ENCODE measurements at regions not wholly inside any gene's neighbourhood (a gene's known extent, or its start where the extent isn't known, plus 50 kb on each side); places are given as distances from the start of the nearest gene placed in this dataset.

DNA sequence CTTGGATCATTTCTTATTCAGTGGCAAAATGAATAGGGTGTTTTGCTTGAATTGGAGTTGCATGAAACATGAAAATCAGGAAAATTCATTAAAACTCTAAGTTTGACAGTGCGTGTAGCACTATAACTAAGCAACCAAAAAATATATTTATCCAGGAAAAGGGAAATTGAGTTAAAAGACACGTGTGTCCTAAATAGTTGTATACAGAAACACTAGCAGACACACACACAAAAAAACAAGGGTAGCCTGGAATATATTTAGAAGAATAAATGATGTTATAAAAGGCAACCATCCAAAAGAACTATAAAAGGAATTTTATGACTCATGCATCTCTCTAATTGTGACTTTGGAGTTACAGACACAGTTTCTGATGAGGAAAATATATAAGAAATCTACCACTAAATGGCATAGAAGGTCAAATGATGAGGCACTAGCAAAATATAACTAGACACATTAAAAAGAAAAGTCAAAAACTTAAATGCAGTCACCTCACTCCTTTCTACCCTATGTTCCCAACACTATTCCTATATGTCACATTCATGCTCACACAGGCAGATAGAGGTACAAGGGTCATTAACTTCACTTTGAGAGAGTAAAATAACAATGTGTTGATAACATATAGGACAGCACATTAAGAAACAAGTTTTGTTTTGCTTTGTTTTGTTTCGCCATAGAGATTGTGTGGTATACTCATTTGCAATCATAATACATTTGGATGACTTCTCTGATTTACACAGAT is 793.6 kb upstream of the INTU start:
- TF ChIP-seq POLR2A (IDR thresholded peaks at IDR 0.05): no peak
- TF ChIP-seq, protein P1, sequence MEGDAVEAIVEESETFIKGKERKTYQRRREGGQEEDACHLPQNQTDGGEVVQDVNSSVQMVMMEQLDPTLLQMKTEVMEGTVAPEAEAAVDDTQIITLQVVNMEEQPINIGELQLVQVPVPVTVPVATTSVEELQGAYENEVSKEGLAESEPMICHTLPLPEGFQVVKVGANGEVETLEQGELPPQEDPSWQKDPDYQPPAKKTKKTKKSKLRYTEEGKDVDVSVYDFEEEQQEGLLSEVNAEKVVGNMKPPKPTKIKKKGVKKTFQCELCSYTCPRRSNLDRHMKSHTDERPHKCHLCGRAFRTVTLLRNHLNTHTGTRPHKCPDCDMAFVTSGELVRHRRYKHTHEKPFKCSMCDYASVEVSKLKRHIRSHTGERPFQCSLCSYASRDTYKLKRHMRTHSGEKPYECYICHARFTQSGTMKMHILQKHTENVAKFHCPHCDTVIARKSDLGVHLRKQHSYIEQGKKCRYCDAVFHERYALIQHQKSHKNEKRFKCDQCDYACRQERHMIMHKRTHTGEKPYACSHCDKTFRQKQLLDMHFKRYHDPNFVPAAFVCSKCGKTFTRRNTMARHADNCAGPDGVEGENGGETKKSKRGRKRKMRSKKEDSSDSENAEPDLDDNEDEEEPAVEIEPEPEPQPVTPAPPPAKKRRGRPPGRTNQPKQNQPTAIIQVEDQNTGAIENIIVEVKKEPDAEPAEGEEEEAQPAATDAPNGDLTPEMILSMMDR (IDR thresholded peaks at IDR 0.05 in 4 of 5, conservative IDR thresholded peaks at IDR 0.05 in 1 of 5): no peak
